ENCODE measurements at regions not wholly inside any gene's neighbourhood (a gene's known extent, or its start where the extent isn't known, plus 50 kb on each side); places are given as distances from the start of the nearest gene placed in this dataset.
"Not testable (repeated sequence)": the region's sequence is repeated elsewhere in the genome, so short reads cannot be mapped to it uniquely, and the experiment has no call there.

- Histone ChIP-seq H2BK12ac (ENCODE audit: low read length) (no peak overlapping the region), H3K9ac (ENCODE audit: low read depth, low read length, poor library complexity) (no peak overlapping the region), H3K36me3 (replicated peaks in 1 of 2; ENCODE audit: control insufficient read depth in 2 of 2, insufficient read depth in 2 of 2, low read length in 2 of 2) (no peaks in the 10 kb centered on the region), H3K18ac (ENCODE audit: low read length) (no peak overlapping the region), H3K4me3 (ENCODE audit: low read length in 2 of 2) (no peak overlapping the region), H2BK120ac (ENCODE audit: low read depth, low read length) (no peak overlapping the region), H3K4me2 (ENCODE audit: insufficient read depth, low read length, poor library complexity, severe bottlenecking) (no peak overlapping the region), H3K79me1 (ENCODE audit: low read depth, low read length) (no peaks in the 10 kb centered on the region), H3K9me3 (replicated peaks in 1 of 2; ENCODE audit: control insufficient read depth in 2 of 2, insufficient read depth in 1 of 2, low read depth in 1 of 2, low read length in 2 of 2) (peaks cover 0 to 6% of the 10 kb centered on the region in 2 donors), H3K27ac (replicated peaks; ENCODE audit: low read length) (no peak overlapping the region), H3K14ac (ENCODE audit: low read length) (no peak overlapping the region), H3K4ac (ENCODE audit: low read length) (no peak overlapping the region), H3K4me1 (ENCODE audit: control insufficient read depth in 2 of 2, insufficient read depth in 1 of 2, low read depth in 1 of 2, low read length in 2 of 2) (no peaks in the 10 kb centered on the region), H4K8ac (ENCODE audit: low read depth, low read length) (no peak overlapping the region), H2BK5ac (ENCODE audit: low read length) (no peak overlapping the region), H2BK15ac (ENCODE audit: low read length) (no peak overlapping the region), H3K27me3 (ENCODE audit: control insufficient read depth in 3 of 3, insufficient read depth in 3 of 3, low read depth in 1 of 3, low read length in 3 of 3) (no peaks in the 10 kb centered on the region), H4K91ac (ENCODE audit: low read depth, low read length, poor library complexity) (no peak overlapping the region), H2AK5ac (ENCODE audit: low read depth, low read length) (no peak overlapping the region), H3K23ac (ENCODE audit: low read depth, low read length, poor library complexity) (no peak overlapping the region), H2AFZ (ENCODE audit: low read length) (no peak overlapping the region)
- DNase-seq (ENCODE audit: low spot score), result no peak
- WGBS, 2 donors (ENCODE audit: extremely low coverage in 2 of 2, insufficient read length in 2 of 2, insufficient replicate concordance in 1 of 2), result no CpG with 5 or more reads among the region's 3 CpGs
Observed at GRCh38 chr4:181838253-181838652, 404.9 kb upstream of the TENM3 start.

- H2BK5ac ChIP-seq (ENCODE audit: low read length); H3K4me3 ChIP-seq (ENCODE audit: low read length in 2 of 2); DNase-seq (ENCODE audit: low spot score); H3K4me1 ChIP-seq (ENCODE audit: control insufficient read depth in 2 of 2, insufficient read depth in 1 of 2, low read depth in 1 of 2, low read length in 2 of 2); H3K9ac ChIP-seq (ENCODE audit: low read depth, low read length, poor library complexity); H3K4ac ChIP-seq (ENCODE audit: low read length); H2BK120ac ChIP-seq (ENCODE audit: low read depth, low read length); H3K18ac ChIP-seq (ENCODE audit: low read length); H2AFZ ChIP-seq (ENCODE audit: low read length); H3K9me3 ChIP-seq (replicated peaks in 1 of 2; ENCODE audit: control insufficient read depth in 2 of 2, insufficient read depth in 1 of 2, low read depth in 1 of 2, low read length in 2 of 2); H3K27me3 ChIP-seq (ENCODE audit: control insufficient read depth in 3 of 3, insufficient read depth in 3 of 3, low read depth in 1 of 3, low read length in 3 of 3); H3K14ac ChIP-seq (ENCODE audit: low read length); H2BK15ac ChIP-seq (ENCODE audit: low read length); H3K23ac ChIP-seq (ENCODE audit: low read depth, low read length, poor library complexity); H3K36me3 ChIP-seq (replicated peaks in 1 of 2; ENCODE audit: control insufficient read depth in 2 of 2, insufficient read depth in 2 of 2, low read length in 2 of 2); H4K91ac ChIP-seq (ENCODE audit: low read depth, low read length, poor library complexity); H2AK5ac ChIP-seq (ENCODE audit: low read depth, low read length); H3K79me1 ChIP-seq (ENCODE audit: low read depth, low read length); H3K4me2 ChIP-seq (ENCODE audit: insufficient read depth, low read length, poor library complexity, severe bottlenecking); H2BK12ac ChIP-seq (ENCODE audit: low read length); H4K8ac ChIP-seq (ENCODE audit: low read depth, low read length); H3K27ac ChIP-seq (replicated peaks; ENCODE audit: low read length): not testable (repeated sequence)
- no CpG with 5 or more reads among the region's 14 CpGs for WGBS, 2 donors (ENCODE audit: extremely low coverage in 2 of 2, insufficient read length in 2 of 2, insufficient replicate concordance in 1 of 2)
Observed at GRCh38 chr4:181843797-181844196, 399.4 kb upstream of the TENM3 start.

- no CpG with 5 or more reads among the region's 3 CpGs for WGBS, 2 donors (ENCODE audit: extremely low coverage in 2 of 2, insufficient read length in 2 of 2, insufficient replicate concordance in 1 of 2)
- Histone ChIP-seq H2AFZ (ENCODE audit: low read length) (peak overlapping the region; percentile 58), H3K9me3 (replicated peaks in 1 of 2; ENCODE audit: control insufficient read depth in 2 of 2, insufficient read depth in 1 of 2, low read depth in 1 of 2, low read length in 2 of 2) (no peaks in the 10 kb centered on the region), H2BK12ac (ENCODE audit: low read length) (no peak overlapping the region), H3K14ac (ENCODE audit: low read length) (no peak overlapping the region), H2BK15ac (ENCODE audit: low read length) (no peak overlapping the region), H3K79me1 (ENCODE audit: low read depth, low read length) (no peaks in the 10 kb centered on the region), H2BK120ac (ENCODE audit: low read depth, low read length) (no peak overlapping the region), H3K4ac (ENCODE audit: low read length) (no peak overlapping the region), H3K27me3 (ENCODE audit: control insufficient read depth in 3 of 3, insufficient read depth in 3 of 3, low read depth in 1 of 3, low read length in 3 of 3) (no peaks in the 10 kb centered on the region), H3K27ac (replicated peaks; ENCODE audit: low read length) (no peak overlapping the region), H2BK5ac (ENCODE audit: low read length) (no peak overlapping the region), H4K8ac (ENCODE audit: low read depth, low read length) (no peak overlapping the region), H4K91ac (ENCODE audit: low read depth, low read length, poor library complexity) (no peak overlapping the region), H3K18ac (ENCODE audit: low read length) (no peak overlapping the region), H2AK5ac (ENCODE audit: low read depth, low read length) (no peak overlapping the region), H3K4me1 (ENCODE audit: control insufficient read depth in 2 of 2, insufficient read depth in 1 of 2, low read depth in 1 of 2, low read length in 2 of 2) (no peaks in the 10 kb centered on the region), H3K36me3 (replicated peaks in 1 of 2; ENCODE audit: control insufficient read depth in 2 of 2, insufficient read depth in 2 of 2, low read length in 2 of 2) (no peaks in the 10 kb centered on the region), H3K4me2 (ENCODE audit: insufficient read depth, low read length, poor library complexity, severe bottlenecking) (no peak overlapping the region), H3K4me3 (ENCODE audit: low read length in 2 of 2) (no peak overlapping the region), H3K9ac (ENCODE audit: low read depth, low read length, poor library complexity) (no peak overlapping the region), H3K23ac (ENCODE audit: low read depth, low read length, poor library complexity) (no peak overlapping the region)
- DNase-seq (ENCODE audit: low spot score), result no peak
Observed at GRCh38 chr4:181845617-181846016, 397.6 kb upstream of the TENM3 start.

- H2BK120ac ChIP-seq (ENCODE audit: low read depth, low read length), result no peak overlapping the region
Observed at GRCh38 chr4:181846934-181847333, 396.3 kb upstream of the TENM3 start.

More at GRCh38 chr4:181846934-181847333, 396.3 kb upstream of the TENM3 start:
- Histone ChIP-seq H3K9ac (ENCODE audit: low read depth, low read length, poor library complexity) (no peak overlapping the region), H2AK5ac (ENCODE audit: low read depth, low read length) (no peak overlapping the region), H3K4ac (ENCODE audit: low read length) (no peak overlapping the region), H2BK12ac (ENCODE audit: low read length) (no peak overlapping the region), H2BK15ac (ENCODE audit: low read length) (no peak overlapping the region), H3K4me3 (ENCODE audit: low read length in 2 of 2) (no peak overlapping the region), H3K27me3 (ENCODE audit: control insufficient read depth in 3 of 3, insufficient read depth in 3 of 3, low read depth in 1 of 3, low read length in 3 of 3) (no peaks in the 10 kb centered on the region), H3K79me1 (ENCODE audit: low read depth, low read length) (no peaks in the 10 kb centered on the region), H3K4me1 (ENCODE audit: control insufficient read depth in 2 of 2, insufficient read depth in 1 of 2, low read depth in 1 of 2, low read length in 2 of 2) (no peaks in the 10 kb centered on the region), H4K91ac (ENCODE audit: low read depth, low read length, poor library complexity) (no peak overlapping the region), H3K9me3 (replicated peaks in 1 of 2; ENCODE audit: control insufficient read depth in 2 of 2, insufficient read depth in 1 of 2, low read depth in 1 of 2, low read length in 2 of 2) (no peaks in the 10 kb centered on the region), H3K27ac (replicated peaks; ENCODE audit: low read length) (no peak overlapping the region), H3K18ac (ENCODE audit: low read length) (no peak overlapping the region), H3K14ac (ENCODE audit: low read length) (no peak overlapping the region), H2AFZ (ENCODE audit: low read length) (no peak overlapping the region), H3K23ac (ENCODE audit: low read depth, low read length, poor library complexity) (no peak overlapping the region), H3K4me2 (ENCODE audit: insufficient read depth, low read length, poor library complexity, severe bottlenecking) (no peak overlapping the region), H4K8ac (ENCODE audit: low read depth, low read length) (no peak overlapping the region), H2BK5ac (ENCODE audit: low read length) (no peak overlapping the region), H3K36me3 (replicated peaks in 1 of 2; ENCODE audit: control insufficient read depth in 2 of 2, insufficient read depth in 2 of 2, low read length in 2 of 2) (no peaks in the 10 kb centered on the region)
- DNase-seq (ENCODE audit: low spot score), result no peak
- no CpG with 5 or more reads among the region's 4 CpGs for WGBS, 2 donors (ENCODE audit: extremely low coverage in 2 of 2, insufficient read length in 2 of 2, insufficient replicate concordance in 1 of 2)

Measured in neuronal stem cell (in vitro differentiated cells).